K562 (cell line): ENCODE measurements at regions not wholly inside any gene's neighbourhood (a gene's known extent, or its start where the extent isn't known, plus 50 kb on each side); places are given as distances from the start of the nearest gene placed in this dataset.

Experiments
- ATAC-seq: fragments of 200-7000 bp; cut with Tn5 transposase; 3 replicates; pipeline ENCODE4 v1.9.1; 2020; ENCODE audit warnings: moderate library complexity
- BruUV-seq: library from RNA; stranded (reverse); fragments of 400-500 nt; replicated peaks from 2 replicates; lab custom pipeline; 2021; lab: Mats Ljungman, UMichigan
- CTCF ChIA-PET: fragments of 300-600 bp; formaldehyde crosslinking; extraction: SDS; loops from one replicate; lab custom pipeline; 2021; ENCODE audit warnings: low intra/inter-chr PET ratio; lab: Yijun Ruan, JAX
- POLR2A ChIA-PET: fragments of 300-600, 350-650 bp; sonication (Branson Sonifier 250); formaldehyde crosslinking; extraction: SDS; loops from one replicate; lab custom pipeline; 2021; ENCODE audit warnings: antibody characterized with exemption, inconsistent platforms; lab: Yijun Ruan, JAX
- DNase-seq, 4 experiments: peaks; one replicate each; pipeline versions ENCODE4 v3.0.0 to v3.0.0-alpha.2; 2011 to 2018; ENCODE audit warnings: low spot score in 3 of 4, mixed read lengths in 3 of 4; ENCODE audit errors: extremely low read depth in 1 of 4
- FAIRE-seq: peaks from 2 replicates; lab custom pipeline; 2011; peaks lifted over from hg19 to GRCh38; lab: Jason Lieb, UNC
- H2AFZ ChIP-seq: 2 replicates; pipeline ENCODE4 v1.6.0; 2011; ENCODE audit warnings: low read depth, low read length, control low read depth, inconsistent platforms
- H3K27ac ChIP-seq: fragments of 200-600 bp; 3 replicates; pipeline ENCODE4 v1.8.0; 2011; ENCODE audit warnings: low read depth, mild to moderate bottlenecking, control low read depth, inconsistent platforms, low read length, moderate library complexity, mixed read lengths; ENCODE audit errors: extremely low read depth
- H3K27me3 ChIP-seq, 2 experiments: fragments of 300-600 bp in 1 of 2; 2 replicates in 1 of 2; 3 replicates in 1 of 2; pipeline versions ENCODE4 v1.6.0 to v1.8.0; 2011; ENCODE audit warnings: inconsistent platforms in 2 of 2, low read length in 2 of 2, mild to moderate bottlenecking in 1 of 2, mixed read lengths in 1 of 2, moderate library complexity in 1 of 2; ENCODE audit not compliant: control insufficient read depth in 2 of 2, insufficient read depth in 2 of 2
- H3K36me3 ChIP-seq: fragments of 300-600 bp; 3 replicates; pipeline ENCODE4 v1.8.0; 2011; ENCODE audit warnings: mild to moderate bottlenecking, low read length, inconsistent platforms; ENCODE audit not compliant: control insufficient read depth, insufficient read depth
- H3K4me1 ChIP-seq, 2 experiments: fragments of 200-600 bp in 1 of 2; replicated peaks in 1 of 2; 2 replicates in 1 of 2; 3 replicates in 1 of 2; pipeline versions ENCODE4 v1.5.1 to v1.8.0; 2011; ENCODE audit warnings: inconsistent platforms in 2 of 2, low read length in 2 of 2, mild to moderate bottlenecking in 1 of 2, mixed read lengths in 1 of 2, moderate library complexity in 1 of 2; ENCODE audit not compliant: control insufficient read depth in 2 of 2, insufficient read depth in 2 of 2
- H3K4me2 ChIP-seq: 2 replicates; pipeline ENCODE4 v1.6.1; 2011; ENCODE audit warnings: low read length, control low read depth, inconsistent platforms, mixed read lengths; ENCODE audit not compliant: insufficient read depth
- H3K4me3 ChIP-seq: fragments of 200-600 bp; sonication (generic), shearing (Covaris generic); 2 replicates; pipeline ENCODE4 v1.5.1; 2016; ENCODE audit warnings: control low read depth, inconsistent platforms
- H3K79me2 ChIP-seq: fragments of 200-600 bp; 3 replicates; pipeline ENCODE4 v1.8.0; 2011; ENCODE audit warnings: low read length, inconsistent platforms; ENCODE audit not compliant: control insufficient read depth, insufficient read depth
- H3K9ac ChIP-seq, 2 experiments: 2 replicates each; pipeline versions ENCODE4 v1.6.0 to v1.6.1; 2011; ENCODE audit warnings: low read depth in 2 of 2, low read length in 2 of 2, control low read depth in 1 of 2, inconsistent platforms in 1 of 2, mild to moderate bottlenecking in 1 of 2, mixed read lengths in 1 of 2; ENCODE audit not compliant: insufficient read depth in 1 of 2
- H3K9me1 ChIP-seq: one replicate; pipeline ENCODE4 v1.6.0; 2011; ENCODE audit warnings: inconsistent platforms, mild to moderate bottlenecking, low read length, moderate library complexity; ENCODE audit not compliant: control insufficient read depth, insufficient read depth
- H3K9me3 ChIP-seq: replicated peaks from 2 replicates; pipeline ENCODE4 v1.5.1; 2011; ENCODE audit warnings: low read depth, low read length, inconsistent platforms; ENCODE audit not compliant: control insufficient read depth, insufficient read depth
- H4K20me1 ChIP-seq: replicated peaks from 2 replicates; pipeline ENCODE4 v1.6.1; 2011; ENCODE audit warnings: low read length, inconsistent platforms, mixed read lengths; ENCODE audit not compliant: control insufficient read depth, insufficient read depth
- EGR1 ChIP-seq: fragments of 450-650 bp; conservative IDR thresholded peaks from 2 replicates; pipeline ENCODE4 v1.6.1; 2017; ENCODE audit warnings: mild to moderate bottlenecking
- ESRRA ChIP-seq: fragments of 450-650 bp; IDR thresholded peaks from 2 replicates; pipeline ENCODE4 v1.6.1; 2014; ENCODE audit warnings: low read depth, mild to moderate bottlenecking, moderate library complexity, borderline replicate concordance
- NFE2L1 ChIP-seq: fragments of 450-650 bp; IDR thresholded peaks from 2 replicates; pipeline ENCODE4 v1.6.1; 2016; ENCODE audit warnings: missing genetic modification characterization, low read depth, mild to moderate bottlenecking, missing compliant biosample characterization, moderate library complexity, borderline replicate concordance
- ZC3H11A ChIP-seq: IDR thresholded peaks from 2 replicates; pipeline ENCODE4 v1.6.1; 2012; ENCODE audit warnings: low read depth, low read length, improper control_type of control experiment
- ZNF140 ChIP-seq: fragments of 250-450 bp; sonication (Bioruptor Pico); IDR thresholded peaks from 2 replicates; pipeline ENCODE4 v1.8.0; 2021; ENCODE audit warnings: moderate library complexity, mild to moderate bottlenecking, inconsistent platforms
- WGBS: fragments of 100-300 bp; shearing (Covaris generic); methylation state at CpG from one replicate; pipeline ENCODE4 v1.1.6; 2016; ENCODE audit warnings: low coverage, mixed read lengths; ENCODE audit not compliant: insufficient coverage; ENCODE audit errors: missing lambda C conversion rate; 5-methylcytosine and 5-hydroxymethylcytosine counted together
- in situ Hi-C: fragments of 300-500 bp; cut with MboI; formaldehyde crosslinking; loops from 4 replicates; pipeline ENCODE4 v1.15.0; 2018; ENCODE audit warnings: inconsistent platforms, mixed read lengths
- intact Hi-C: fragments of 100-400 bp; cut with micrococcal nuclease; formaldehyde crosslinking; loops from 2 replicates; pipeline ENCODE4 v1.14.2; 2022
- TF ChIP-seq, protein P1 (sequence below): fragments of 450-650 bp; conservative IDR thresholded peaks from 2 replicates; pipeline ENCODE4 v1.6.1; 2016; ENCODE audit warnings: missing genetic modification characterization, low read depth, mild to moderate bottlenecking, missing compliant biosample characterization, moderate library complexity
- TF ChIP-seq, protein P2 (sequence below): IDR thresholded peaks from 2 replicates; pipeline ENCODE4 v1.6.1; 2012; ENCODE audit warnings: low read depth, low read length, improper control_type of control experiment, borderline replicate concordance
- TF ChIP-seq, protein P3 (sequence below): fragments of 250-450 bp; sonication (Bioruptor Pico); IDR thresholded peaks from 2 replicates; pipeline ENCODE4 v1.9.0; 2021; ENCODE audit warnings: mild to moderate bottlenecking
- TF ChIP-seq, protein P4 (sequence below): fragments of 250-450 bp; sonication (Bioruptor Pico); IDR thresholded peaks from 2 replicates; pipeline ENCODE4 v1.4.0; 2020; ENCODE audit warnings: mild to moderate bottlenecking, moderate library complexity
- TF ChIP-seq, protein P5 (sequence below): fragments of 450-650 bp; IDR thresholded peaks from 2 replicates; pipeline ENCODE4 v1.7.1; 2018; ENCODE audit warnings: mild to moderate bottlenecking, low read depth; ENCODE audit not compliant: partially characterized antibody

DNA sequence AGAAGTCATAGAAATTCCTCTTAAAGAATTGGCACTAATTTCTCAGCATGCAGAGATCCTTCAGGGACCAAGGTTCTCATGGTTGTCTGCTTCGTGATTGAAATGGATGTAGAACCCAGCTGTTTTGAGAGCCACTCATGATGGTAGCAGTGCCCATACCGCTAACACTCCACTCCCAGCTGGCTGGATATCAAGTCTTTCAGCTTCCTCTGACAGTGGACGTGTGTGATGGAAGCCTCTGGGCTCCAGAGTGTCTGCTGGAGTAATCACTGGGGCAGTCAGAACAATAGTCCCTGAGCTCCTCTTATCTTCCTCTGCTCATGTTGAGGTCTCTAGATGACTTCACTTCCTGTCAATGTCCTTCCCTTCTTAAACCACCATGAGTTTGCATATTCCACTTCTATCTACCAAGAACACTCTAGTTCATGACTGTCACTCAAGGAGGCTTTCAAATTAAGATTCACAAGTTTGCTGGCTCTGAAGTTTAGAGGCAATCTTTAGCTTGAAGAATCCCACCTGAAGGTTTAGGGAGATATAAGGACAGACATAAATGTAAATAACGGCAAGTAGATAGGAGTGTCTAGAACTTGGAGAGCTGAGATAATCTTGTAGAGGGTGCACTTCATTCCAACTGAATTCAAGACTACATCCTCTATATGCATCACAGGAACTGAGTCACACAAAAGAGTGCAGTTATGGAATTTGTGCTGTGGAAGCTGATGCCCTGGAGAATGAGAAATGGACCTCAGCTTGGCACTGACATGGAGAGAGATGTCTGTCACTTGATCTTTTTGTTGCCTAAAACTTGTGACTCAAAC is 64.5 kb upstream of the WDR1 start:
- ATAC-seq (peak; percentile 83), DNase-seq (peak; percentile 90 to 96 (median 94)), FAIRE-seq (peak; percentile 97)
- Histone ChIP-seq H3K27me3 (no peaks in the 10 kb centered on the region), H4K20me1 (no peaks in the 10 kb centered on the region), H3K9me1 (no peaks in the 10 kb centered on the region), H3K4me3 (no peak overlapping the region), H3K9me3 (peaks cover 3% of the 10 kb centered on the region), H3K27ac (peak overlapping the region; percentile 100), H3K36me3 (peaks cover 13% of the 10 kb centered on the region), H3K9ac (peak overlapping the region in 1 of 2 experiments; percentile 91; a peak in 2 of 4 replicates), H3K4me1 (peaks cover 30 to 85% of the 10 kb centered on the region in 2 experiments), H2AFZ (no peak overlapping the region), H3K79me2 (peaks cover 49% of the 10 kb centered on the region), H3K4me2 (peak overlapping the region; percentile 95)
- in situ Hi-C loops (no loop called here), intact Hi-C loops (loop anchor here (1.0 to 5.0 kb wide), 4 partner anchors 8 to 146 kb away; partner anchors contain the start of gene WDR1)
- ChIA-PET POLR2A (interaction anchor here (0.6 to 4.7 kb wide), 22 partner anchors 9 to 307 kb away, joined by 3 to 41 read pairs (median 4); partner anchors contain the start of gene WDR1), CTCF (no interaction called here)
- BruUV-seq, result TSS peak; percentile 85
- WGBS, result 0% methylated on average over 4 of the region's 4 CpGs
- peak; percentile 86; the same call in 1 of the 2 replicates for TF ChIP-seq ESRRA
- TF ChIP-seq, protein P1, sequence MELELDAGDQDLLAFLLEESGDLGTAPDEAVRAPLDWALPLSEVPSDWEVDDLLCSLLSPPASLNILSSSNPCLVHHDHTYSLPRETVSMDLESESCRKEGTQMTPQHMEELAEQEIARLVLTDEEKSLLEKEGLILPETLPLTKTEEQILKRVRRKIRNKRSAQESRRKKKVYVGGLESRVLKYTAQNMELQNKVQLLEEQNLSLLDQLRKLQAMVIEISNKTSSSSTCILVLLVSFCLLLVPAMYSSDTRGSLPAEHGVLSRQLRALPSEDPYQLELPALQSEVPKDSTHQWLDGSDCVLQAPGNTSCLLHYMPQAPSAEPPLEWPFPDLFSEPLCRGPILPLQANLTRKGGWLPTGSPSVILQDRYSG (tag), result peak; percentile 89
- peak; percentile 78 for TF ChIP-seq NFE2L1 (tag)
- TF ChIP-seq, protein P2, sequence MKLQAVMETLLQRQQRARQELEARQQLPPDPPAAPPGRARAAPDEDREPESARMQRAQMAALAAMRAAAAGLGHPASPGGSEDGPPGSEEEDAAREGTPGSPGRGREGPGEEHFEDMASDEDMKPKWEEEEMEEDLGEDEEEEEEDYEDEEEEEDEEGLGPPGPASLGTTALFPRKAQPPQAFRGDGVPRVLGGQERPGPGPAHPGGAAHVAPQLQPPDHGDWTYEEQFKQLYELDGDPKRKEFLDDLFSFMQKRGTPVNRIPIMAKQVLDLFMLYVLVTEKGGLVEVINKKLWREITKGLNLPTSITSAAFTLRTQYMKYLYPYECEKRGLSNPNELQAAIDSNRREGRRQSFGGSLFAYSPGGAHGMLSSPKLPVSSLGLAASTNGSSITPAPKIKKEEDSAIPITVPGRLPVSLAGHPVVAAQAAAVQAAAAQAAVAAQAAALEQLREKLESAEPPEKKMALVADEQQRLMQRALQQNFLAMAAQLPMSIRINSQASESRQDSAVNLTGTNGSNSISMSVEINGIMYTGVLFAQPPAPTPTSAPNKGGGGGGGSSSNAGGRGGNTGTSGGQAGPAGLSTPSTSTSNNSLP, result peak; percentile 30; the same call in 1 of the 2 replicates
- 0 out of 2 replicates have a peak, but pooled peaks have one; percentile 26 for TF ChIP-seq ZC3H11A
- peak; percentile 47; the same call in 1 of the 2 replicates for TF ChIP-seq ZNF140 (CRISPR knock-in tag)
- TF ChIP-seq EGR1, result no peak
- TF ChIP-seq, protein P3, sequence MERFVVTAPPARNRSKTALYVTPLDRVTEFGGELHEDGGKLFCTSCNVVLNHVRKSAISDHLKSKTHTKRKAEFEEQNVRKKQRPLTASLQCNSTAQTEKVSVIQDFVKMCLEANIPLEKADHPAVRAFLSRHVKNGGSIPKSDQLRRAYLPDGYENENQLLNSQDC (CRISPR knock-in tag), result no peak
- TF ChIP-seq, protein P4, sequence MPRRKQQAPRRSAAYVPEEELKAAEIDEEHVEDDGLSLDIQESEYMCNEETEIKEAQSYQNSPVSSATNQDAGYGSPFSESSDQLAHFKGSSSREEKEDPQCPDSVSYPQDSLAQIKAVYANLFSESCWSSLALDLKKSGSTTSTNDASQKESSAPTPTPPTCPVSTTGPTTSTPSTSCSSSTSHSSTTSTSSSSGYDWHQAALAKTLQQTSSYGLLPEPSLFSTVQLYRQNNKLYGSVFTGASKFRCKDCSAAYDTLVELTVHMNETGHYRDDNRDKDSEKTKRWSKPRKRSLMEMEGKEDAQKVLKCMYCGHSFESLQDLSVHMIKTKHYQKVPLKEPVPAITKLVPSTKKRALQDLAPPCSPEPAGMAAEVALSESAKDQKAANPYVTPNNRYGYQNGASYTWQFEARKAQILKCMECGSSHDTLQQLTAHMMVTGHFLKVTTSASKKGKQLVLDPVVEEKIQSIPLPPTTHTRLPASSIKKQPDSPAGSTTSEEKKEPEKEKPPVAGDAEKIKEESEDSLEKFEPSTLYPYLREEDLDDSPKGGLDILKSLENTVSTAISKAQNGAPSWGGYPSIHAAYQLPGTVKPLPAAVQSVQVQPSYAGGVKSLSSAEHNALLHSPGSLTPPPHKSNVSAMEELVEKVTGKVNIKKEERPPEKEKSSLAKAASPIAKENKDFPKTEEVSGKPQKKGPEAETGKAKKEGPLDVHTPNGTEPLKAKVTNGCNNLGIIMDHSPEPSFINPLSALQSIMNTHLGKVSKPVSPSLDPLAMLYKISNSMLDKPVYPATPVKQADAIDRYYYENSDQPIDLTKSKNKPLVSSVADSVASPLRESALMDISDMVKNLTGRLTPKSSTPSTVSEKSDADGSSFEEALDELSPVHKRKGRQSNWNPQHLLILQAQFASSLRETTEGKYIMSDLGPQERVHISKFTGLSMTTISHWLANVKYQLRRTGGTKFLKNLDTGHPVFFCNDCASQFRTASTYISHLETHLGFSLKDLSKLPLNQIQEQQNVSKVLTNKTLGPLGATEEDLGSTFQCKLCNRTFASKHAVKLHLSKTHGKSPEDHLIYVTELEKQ (CRISPR knock-in tag), result peak; percentile 38; the same call in 1 of the 2 replicates
- TF ChIP-seq, protein P5, sequence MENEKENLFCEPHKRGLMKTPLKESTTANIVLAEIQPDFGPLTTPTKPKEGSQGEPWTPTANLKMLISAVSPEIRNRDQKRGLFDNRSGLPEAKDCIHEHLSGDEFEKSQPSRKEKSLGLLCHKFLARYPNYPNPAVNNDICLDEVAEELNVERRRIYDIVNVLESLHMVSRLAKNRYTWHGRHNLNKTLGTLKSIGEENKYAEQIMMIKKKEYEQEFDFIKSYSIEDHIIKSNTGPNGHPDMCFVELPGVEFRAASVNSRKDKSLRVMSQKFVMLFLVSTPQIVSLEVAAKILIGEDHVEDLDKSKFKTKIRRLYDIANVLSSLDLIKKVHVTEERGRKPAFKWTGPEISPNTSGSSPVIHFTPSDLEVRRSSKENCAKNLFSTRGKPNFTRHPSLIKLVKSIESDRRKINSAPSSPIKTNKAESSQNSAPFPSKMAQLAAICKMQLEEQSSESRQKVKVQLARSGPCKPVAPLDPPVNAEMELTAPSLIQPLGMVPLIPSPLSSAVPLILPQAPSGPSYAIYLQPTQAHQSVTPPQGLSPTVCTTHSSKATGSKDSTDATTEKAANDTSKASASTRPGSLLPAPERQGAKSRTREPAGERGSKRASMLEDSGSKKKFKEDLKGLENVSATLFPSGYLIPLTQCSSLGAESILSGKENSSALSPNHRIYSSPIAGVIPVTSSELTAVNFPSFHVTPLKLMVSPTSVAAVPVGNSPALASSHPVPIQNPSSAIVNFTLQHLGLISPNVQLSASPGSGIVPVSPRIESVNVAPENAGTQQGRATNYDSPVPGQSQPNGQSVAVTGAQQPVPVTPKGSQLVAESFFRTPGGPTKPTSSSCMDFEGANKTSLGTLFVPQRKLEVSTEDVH, result peak; percentile 82
